Large intestine (tissue), 3 donors: ENCODE measurements at regions not wholly inside any gene's neighbourhood (a gene's known extent, or its start where the extent isn't known, plus 50 kb on each side); places are given as distances from the start of the nearest gene placed in this dataset.

Source experiments
- DNase-seq, 2 donors: peaks; one replicate each; pipeline versions ENCODE4 v3.0.0 to v3.0.0-alpha.2; 2013
- H3K27ac ChIP-seq: one replicate; pipeline ENCODE4 v1.5.1; 2013; ENCODE audit warnings: low read length
- H3K27me3 ChIP-seq: 2 replicates; pipeline ENCODE4 v1.6.1; 2013; ENCODE audit warnings: low read length; ENCODE audit not compliant: control insufficient read depth, insufficient read depth
- H3K36me3 ChIP-seq: 2 replicates; pipeline ENCODE4 v1.6.1; 2013; ENCODE audit warnings: low read length; ENCODE audit not compliant: control insufficient read depth, insufficient read depth
- H3K4me1 ChIP-seq: one replicate; pipeline ENCODE4 v1.6.1; 2013; ENCODE audit warnings: low read length; ENCODE audit not compliant: control insufficient read depth, insufficient read depth
- H3K4me3 ChIP-seq: one replicate; pipeline ENCODE4 v1.5.1; 2013; ENCODE audit warnings: low read length
- H3K9me3 ChIP-seq: one replicate; pipeline ENCODE4 v1.6.1; 2013; ENCODE audit warnings: mild to moderate bottlenecking, low read depth, low read length, moderate library complexity; ENCODE audit not compliant: control insufficient read depth
- WGBS: methylation state at CpG from one replicate; pipeline ENCODE4 v1.1.5; 2013; ENCODE audit warnings: low lambda C conversion rate; ENCODE audit not compliant: insufficient coverage; 5-methylcytosine and 5-hydroxymethylcytosine counted together

DNA sequence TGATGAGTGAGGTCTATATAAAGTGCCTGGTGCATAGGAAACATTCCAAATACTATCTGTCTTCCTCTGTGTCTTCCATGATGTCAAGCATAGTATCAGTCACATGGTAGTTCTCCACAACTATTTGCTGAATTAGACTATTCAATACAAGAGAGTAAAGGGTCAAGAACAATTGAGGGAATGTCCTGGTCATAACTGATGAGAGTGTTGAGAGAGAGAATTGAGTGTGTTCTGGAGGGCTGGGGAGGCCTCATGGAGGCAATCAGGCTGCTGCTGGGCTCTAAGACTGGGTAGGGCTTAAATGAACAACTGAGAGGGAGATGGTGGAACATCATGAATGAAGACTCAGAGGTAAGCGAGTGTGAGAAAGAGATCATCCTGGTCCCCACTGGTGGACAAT, 433.7 kb upstream of the ONECUT1 start:
- Histone ChIP-seq H3K9me3 (no peaks in the 10 kb centered on the region), H3K4me3 (no peak overlapping the region), H3K4me1 (no peaks in the 10 kb centered on the region), H3K36me3 (no peaks in the 10 kb centered on the region), H3K27ac (no peak overlapping the region), H3K27me3 (no peaks in the 10 kb centered on the region)
- WGBS: no CpG with 5 or more reads among the region's 1 CpG
- no peak for DNase-seq

DNA sequence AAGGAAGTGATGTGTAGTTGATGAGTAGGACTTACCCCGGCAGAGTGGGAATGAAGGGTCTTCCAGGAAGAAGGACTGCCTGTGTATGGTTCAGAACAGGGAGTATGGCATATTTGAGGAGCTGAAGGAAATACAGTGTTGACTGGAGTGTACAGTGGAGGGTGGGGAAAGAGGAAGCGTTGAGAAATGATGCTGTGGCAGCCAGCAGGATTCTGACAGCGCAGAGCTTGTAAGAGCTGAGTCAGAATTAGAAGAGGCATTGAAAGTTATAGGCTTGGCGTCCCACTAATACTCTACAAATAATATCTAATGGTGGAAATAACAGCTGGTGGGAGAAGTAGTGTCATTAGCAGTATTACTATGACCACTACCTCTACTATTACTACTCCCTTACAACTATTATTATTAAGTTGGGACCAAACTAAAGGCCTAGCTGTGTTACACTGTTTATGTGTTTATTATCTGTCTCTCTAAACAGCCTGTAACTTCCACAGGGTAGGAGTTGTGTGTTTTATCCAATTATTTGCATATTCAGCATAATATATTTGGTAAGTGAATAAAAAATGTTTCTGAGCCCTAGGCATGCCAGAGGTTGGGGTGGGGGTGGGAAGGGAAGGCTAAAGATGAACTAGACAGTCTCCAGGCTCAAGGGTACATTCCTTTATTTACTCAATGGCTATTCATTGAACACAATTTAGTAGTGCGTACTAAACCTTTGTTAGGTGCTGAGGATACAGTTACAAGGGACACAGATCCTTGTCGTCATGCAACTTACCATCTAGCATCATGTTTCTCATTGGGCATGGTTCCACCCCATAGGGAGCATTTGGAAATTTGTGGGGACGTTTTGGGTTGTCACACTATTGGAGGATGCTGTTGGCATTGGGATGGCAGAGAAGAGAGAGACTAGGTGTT, 428.8 kb upstream of the ONECUT1 start:
- no peaks in the 10 kb centered on the region for H3K36me3 ChIP-seq
- peak in 1 of 2 donors; percentile 5 for DNase-seq
- H3K27me3 ChIP-seq: no peaks in the 10 kb centered on the region
- no peaks in the 10 kb centered on the region for H3K4me1 ChIP-seq
- H3K9me3 ChIP-seq: no peaks in the 10 kb centered on the region
- H3K4me3 ChIP-seq: no peak overlapping the region
- no CpG with 5 or more reads among the region's 7 CpGs for WGBS
- H3K27ac ChIP-seq: no peak overlapping the region

GRCh38 chr15:53216036-53216435, 425.9 kb upstream of the ONECUT1 start:
- WGBS: no CpG with 5 or more reads among the region's 3 CpGs
- Histone ChIP-seq H3K27me3 (no peaks in the 10 kb centered on the region), H3K4me3 (no peak overlapping the region), H3K27ac (no peak overlapping the region), H3K36me3 (no peaks in the 10 kb centered on the region), H3K4me1 (no peaks in the 10 kb centered on the region), H3K9me3 (no peaks in the 10 kb centered on the region)
- DNase-seq: no peak

- Histone ChIP-seq H3K36me3 (no peaks in the 10 kb centered on the region), H3K4me1 (no peaks in the 10 kb centered on the region), H3K27me3 (no peaks in the 10 kb centered on the region), H3K4me3 (no peak overlapping the region), H3K27ac (no peak overlapping the region), H3K9me3 (no peaks in the 10 kb centered on the region)
- DNase-seq: no peak
These were observed 423.2 kb upstream of the ONECUT1 start for GRCh38 chr15:53213336-53213735.

DNA sequence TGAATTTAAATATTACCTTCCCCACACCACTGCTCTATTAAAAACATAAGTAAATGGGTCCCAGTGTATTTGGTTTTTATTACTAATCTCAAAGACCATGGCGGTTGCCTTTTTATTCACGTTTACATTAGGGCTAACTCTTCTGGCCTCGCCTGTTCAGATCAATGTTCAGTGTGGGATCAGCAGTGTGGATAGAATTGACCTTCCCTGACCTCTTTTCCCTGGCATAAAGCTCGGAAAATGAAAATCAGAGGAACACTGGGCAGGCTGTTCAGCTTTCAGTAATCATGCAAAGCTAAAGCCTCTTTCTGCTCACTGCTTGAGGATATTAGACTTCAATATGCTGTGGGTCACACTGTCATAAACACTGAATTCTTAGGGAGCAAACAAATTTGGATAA, 422.6 kb upstream of the ONECUT1 start:
- no peaks in the 10 kb centered on the region for H3K9me3 ChIP-seq
- H3K27me3 ChIP-seq: no peaks in the 10 kb centered on the region
- H3K36me3 ChIP-seq: no peaks in the 10 kb centered on the region
- no peak overlapping the region for H3K4me3 ChIP-seq
- no peaks in the 10 kb centered on the region for H3K4me1 ChIP-seq
- no peak for DNase-seq
- WGBS: 40% methylated on average over 1 of the region's 4 CpGs
- no peak overlapping the region for H3K27ac ChIP-seq

DNA sequence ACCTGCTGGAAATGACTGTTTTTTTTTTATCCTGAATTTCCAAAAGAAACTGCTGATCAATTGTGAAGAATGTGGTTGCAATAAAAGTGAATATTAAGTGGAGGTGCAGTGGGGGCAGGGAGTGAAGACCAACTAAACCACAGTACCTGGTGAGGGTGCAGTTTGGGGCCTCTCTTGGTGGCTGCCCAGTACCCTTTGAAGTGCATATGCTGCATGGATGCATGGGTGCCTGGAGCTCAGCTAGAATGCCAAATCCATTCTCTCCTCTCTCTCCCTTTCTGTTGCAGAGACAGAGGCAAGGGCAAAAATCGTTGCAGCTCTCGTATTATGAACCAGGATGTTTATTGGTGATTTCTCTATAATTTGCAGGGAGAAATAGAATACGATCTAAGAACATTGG, 420.5 kb upstream of the ONECUT1 start:
- H3K27ac ChIP-seq: no peak overlapping the region
- H3K9me3 ChIP-seq: no peaks in the 10 kb centered on the region
- H3K27me3 ChIP-seq: no peaks in the 10 kb centered on the region
- H3K4me1 ChIP-seq: no peaks in the 10 kb centered on the region
- WGBS: 83% methylated on average over 1 of the region's 3 CpGs
- DNase-seq: no peak
- no peaks in the 10 kb centered on the region for H3K36me3 ChIP-seq
- no peak overlapping the region for H3K4me3 ChIP-seq

DNA sequence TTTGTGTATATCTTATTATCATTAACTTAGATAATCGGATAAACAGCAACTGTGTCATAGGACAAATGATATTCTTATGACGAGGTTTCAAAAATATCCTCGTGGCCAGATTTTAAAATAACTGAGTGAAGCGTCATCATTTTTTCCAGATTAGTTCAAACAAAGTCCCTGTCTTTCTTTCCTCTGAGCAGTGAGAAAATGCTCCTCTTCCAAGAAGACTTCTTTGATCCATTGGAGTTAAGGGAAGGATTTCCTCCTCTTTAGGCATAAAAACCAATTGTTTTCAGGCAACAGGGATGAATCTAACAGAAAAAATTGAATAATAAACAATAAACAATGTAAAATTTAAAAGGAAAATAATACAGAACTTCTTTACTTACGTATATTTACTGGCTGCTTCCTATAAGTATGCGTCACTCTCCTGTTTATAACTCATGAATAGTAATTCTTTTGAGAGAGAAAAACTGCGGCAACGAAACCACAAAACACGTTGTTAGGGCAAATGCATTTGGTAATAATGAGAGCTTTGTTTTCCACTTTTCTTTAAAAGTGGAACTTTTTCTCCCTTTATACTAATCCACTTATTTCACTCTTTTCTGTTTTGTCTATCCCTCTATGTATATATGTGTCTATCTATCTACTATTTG, 419.4 kb upstream of the ONECUT1 start:
- Histone ChIP-seq H3K9me3 (no peaks in the 10 kb centered on the region), H3K4me3 (no peak overlapping the region), H3K27ac (no peak overlapping the region), H3K27me3 (no peaks in the 10 kb centered on the region), H3K4me1 (no peaks in the 10 kb centered on the region), H3K36me3 (no peaks in the 10 kb centered on the region)
- 86% methylated on average over 5 of the region's 9 CpGs for WGBS
- DNase-seq: no peak

DNA sequence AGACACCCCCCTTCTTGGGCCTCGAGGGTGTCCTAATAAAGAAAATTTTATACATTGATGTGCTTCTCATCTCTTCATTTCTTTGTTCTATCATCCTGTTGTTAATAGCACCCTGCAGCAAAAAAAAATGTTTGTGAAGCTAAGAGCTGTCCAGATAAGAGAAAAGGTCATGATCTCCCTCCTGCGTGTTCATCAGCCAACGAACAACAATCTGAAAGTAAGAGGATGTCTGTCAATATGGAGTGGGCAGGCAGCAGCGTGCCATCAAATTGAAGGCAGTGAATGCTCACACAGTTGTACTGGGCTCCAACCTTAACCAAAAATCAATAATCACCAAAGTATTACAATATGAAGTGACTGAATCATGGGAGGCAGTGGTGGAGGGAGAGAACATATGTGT, 418.6 kb upstream of the ONECUT1 start:
- Histone ChIP-seq H3K27me3 (no peaks in the 10 kb centered on the region), H3K27ac (no peak overlapping the region), H3K36me3 (no peaks in the 10 kb centered on the region), H3K4me1 (no peaks in the 10 kb centered on the region), H3K4me3 (no peak overlapping the region), H3K9me3 (no peaks in the 10 kb centered on the region)
- no peak for DNase-seq
- WGBS: 40% methylated on average over 1 of the region's 4 CpGs

- no peak for DNase-seq
- Histone ChIP-seq H3K4me1 (no peaks in the 10 kb centered on the region), H3K27me3 (no peaks in the 10 kb centered on the region), H3K9me3 (no peaks in the 10 kb centered on the region), H3K4me3 (no peak overlapping the region), H3K36me3 (no peaks in the 10 kb centered on the region), H3K27ac (no peak overlapping the region)
- no CpG with 5 or more reads among the region's 4 CpGs for WGBS
These were observed 413.3 kb upstream of the ONECUT1 start for GRCh38 chr15:53203454-53203853.

DNA sequence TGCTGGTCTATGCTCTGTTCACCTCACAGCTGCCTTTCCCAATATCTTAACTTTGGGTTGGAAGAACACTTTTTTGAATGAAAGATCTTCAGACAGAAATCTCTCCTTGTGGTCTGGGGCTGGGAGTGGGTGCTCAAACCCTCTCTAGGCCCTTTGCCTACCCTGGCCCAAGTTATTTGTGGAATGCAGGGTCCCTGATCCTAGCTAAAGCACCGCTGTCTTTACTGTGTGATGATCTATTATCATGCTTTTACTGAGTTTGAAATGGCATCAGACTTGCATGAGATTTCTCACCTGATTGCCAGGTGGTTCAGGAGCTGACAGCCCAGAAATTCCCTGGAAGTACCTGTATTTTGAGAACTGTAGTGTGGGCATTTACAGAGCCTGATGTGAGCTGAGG, 412.7 kb upstream of the ONECUT1 start:
- Histone ChIP-seq H3K4me3 (no peak overlapping the region), H3K36me3 (no peaks in the 10 kb centered on the region), H3K9me3 (no peaks in the 10 kb centered on the region), H3K4me1 (no peaks in the 10 kb centered on the region), H3K27ac (no peak overlapping the region), H3K27me3 (peaks cover 3% of the 10 kb centered on the region)
- WGBS: no CpG with 5 or more reads among the region's 1 CpG
- no peak for DNase-seq

GRCh38 chr15:53197426-53197839, 407.3 kb upstream of the ONECUT1 start:
- Histone ChIP-seq H3K27me3 (peaks cover 13% of the 10 kb centered on the region), H3K9me3 (no peaks in the 10 kb centered on the region), H3K4me3 (no peak overlapping the region), H3K27ac (no peak overlapping the region), H3K4me1 (no peaks in the 10 kb centered on the region), H3K36me3 (no peaks in the 10 kb centered on the region)
- WGBS: 50% methylated on average over 2 of the region's 23 CpGs
- peak; percentile 27 to 29 for DNase-seq
